PC-3 (cell line): ENCODE measurements at regions not wholly inside any gene's neighbourhood (a gene's known extent, or its start where the extent isn't known, plus 50 kb on each side); places are given as distances from the start of the nearest gene placed in this dataset.

Source experiments
- ATAC-seq: fragments of 200-7000 bp; cut with Tn5 transposase; 2 replicates; pipeline ENCODE4 v1.9.1; 2020; ENCODE audit warnings: mild to moderate bottlenecking, moderate library complexity
- BruUV-seq: library from RNA; stranded (reverse); fragments of 400-500 nt; replicated peaks from 2 replicates; lab custom pipeline; 2021; lab: Mats Ljungman, UMichigan
- CTCF ChIA-PET: fragments of 300-600 bp; sonication (Branson Sonifier 250); formaldehyde crosslinking; loops from one replicate; lab custom pipeline; 2022; ENCODE audit warnings: antibody characterized with exemption; lab: Charles Lee
- POLR2A ChIA-PET: fragments of 300-600 bp; sonication (Branson Sonifier 250); formaldehyde crosslinking; loops from one replicate; lab custom pipeline; 2022; ENCODE audit warnings: antibody characterized with exemption; ENCODE audit not compliant: unreplicated experiment; lab: Charles Lee
- DNase-seq: peaks from one replicate; pipeline ENCODE4 v3.0.0-alpha.2; 2015
- H2AFZ ChIP-seq: fragments of 300-600 bp; sonication (generic); 2 replicates; pipeline ENCODE4 v1.6.0; 2016; ENCODE audit warnings: antibody characterized with exemption, low read length
- H3F3A ChIP-seq: fragments of 300-600 bp; sonication (generic); one replicate; pipeline ENCODE4 v1.6.0; 2017; ENCODE audit warnings: antibody characterized with exemption, low read length, control low read depth, mild to moderate bottlenecking; ENCODE audit not compliant: unreplicated experiment
- H3K27ac ChIP-seq: fragments of 300-600 bp; sonication (generic); 2 replicates; pipeline ENCODE4 v1.5.1; 2016; ENCODE audit warnings: mild to moderate bottlenecking, low read length
- H3K27me3 ChIP-seq: fragments of 300-600 bp; sonication (generic); 2 replicates; pipeline ENCODE4 v1.6.1; 2016; ENCODE audit warnings: low read length, mixed read lengths
- H3K36me3 ChIP-seq: fragments of 300-600 bp; sonication (generic); 2 replicates; pipeline ENCODE4 v1.6.1; 2016; ENCODE audit warnings: low read depth, mixed run types, low read length, mixed read lengths
- H3K4me1 ChIP-seq: fragments of 300-600 bp; sonication (generic); 2 replicates; pipeline ENCODE4 v1.5.1; 2016; ENCODE audit warnings: low read length; ENCODE audit not compliant: insufficient read depth
- H3K4me2 ChIP-seq: fragments of 300-600 bp; sonication (generic); 2 replicates; pipeline ENCODE4 v1.6.0; 2016; ENCODE audit warnings: low read length
- H3K4me3 ChIP-seq: fragments of 300-600 bp; sonication (generic); 2 replicates; pipeline ENCODE4 v1.5.1; 2016; ENCODE audit warnings: mild to moderate bottlenecking, low read length, mixed read lengths
- H3K79me2 ChIP-seq: fragments of 300-600 bp; sonication (generic); 2 replicates; pipeline ENCODE4 v1.6.1; 2017; ENCODE audit warnings: low read length, mixed read lengths
- H3K9ac ChIP-seq: fragments of 300-600 bp; sonication (generic); 2 replicates; pipeline ENCODE4 v1.6.0; 2016; ENCODE audit warnings: mild to moderate bottlenecking, low read length
- H3K9me2 ChIP-seq: fragments of 300-600 bp; sonication (generic); replicated peaks from 2 replicates; pipeline ENCODE4 v1.6.1; 2016; ENCODE audit warnings: mixed run types, low read length, mixed read lengths
- H3K9me3 ChIP-seq: fragments of 300-600 bp; sonication (generic); 2 replicates; pipeline ENCODE4 v1.6.1; 2016; ENCODE audit warnings: low read length, mixed read lengths
- H4K20me1 ChIP-seq: fragments of 300-600 bp; sonication (generic); 2 replicates; pipeline ENCODE4 v1.6.1; 2016; ENCODE audit warnings: low read length, mixed read lengths
- CTCF ChIP-seq: fragments of 300-600 bp; sonication (generic); conservative IDR thresholded peaks from 2 replicates; pipeline ENCODE4 v1.5.1; 2017; ENCODE audit warnings: antibody characterized with exemption, low read depth, mild to moderate bottlenecking, low read length
- EZH2 ChIP-seq: fragments of 300-600 bp; sonication (generic); IDR thresholded peaks from one replicate; pipeline ENCODE4 v1.6.1; 2017; ENCODE audit warnings: antibody characterized with exemption, mild to moderate bottlenecking, low read length; ENCODE audit not compliant: unreplicated experiment
- EZH2phosphoT487 ChIP-seq: fragments of 300-600 bp; sonication (generic); IDR thresholded peaks from 2 replicates; pipeline ENCODE4 v1.6.1; 2018; ENCODE audit warnings: mild to moderate bottlenecking, antibody characterized with exemption, low read length, borderline replicate concordance
- intact Hi-C: fragments of 100-400 bp; cut with micrococcal nuclease; formaldehyde crosslinking; loops from 2 replicates; pipeline ENCODE4 v1.9.0; 2023

- no peak overlapping the region for H3K9ac ChIP-seq
- ChIA-PET CTCF (no interaction called here), POLR2A (no interaction called here)
- DNase-seq: no peak
- no peaks in the 10 kb centered on the region for H3K9me2 ChIP-seq
- H3K4me2 ChIP-seq: no peak overlapping the region
- no peak overlapping the region for H3K27ac ChIP-seq
- no peaks in the 10 kb centered on the region for H4K20me1 ChIP-seq
- H3K4me3 ChIP-seq: no peak overlapping the region
- no peaks in the 10 kb centered on the region for H3K4me1 ChIP-seq
- H2AFZ ChIP-seq: no peak overlapping the region
- no peaks in the 10 kb centered on the region for H3K36me3 ChIP-seq
- no peaks in the 10 kb centered on the region for H3K27me3 ChIP-seq
- TF ChIP-seq EZH2: no peak
- TF ChIP-seq CTCF: no peak
- TF ChIP-seq EZH2phosphoT487: no peak
- H3K79me2 ChIP-seq: no peaks in the 10 kb centered on the region
- no peaks in the 10 kb centered on the region for H3K9me3 ChIP-seq
- no peaks in the 10 kb centered on the region for H3F3A ChIP-seq
- BruUV-seq: no TSS peak
- no peak for ATAC-seq
- intact Hi-C loops: no loop called here
Observed at GRCh38 chr19:29422047-29422446, 103.7 kb upstream of the VSTM2B start.

GRCh38 chr19:29422486-29423085 is 103.2 kb upstream of the VSTM2B start:
- intact Hi-C loops: no loop called here
- H3K9me2 ChIP-seq: no peaks in the 10 kb centered on the region
- no peak overlapping the region for H3K27ac ChIP-seq
- POLR2A ChIA-PET: no interaction called here
- CTCF ChIA-PET: no interaction called here
- H4K20me1 ChIP-seq: no peaks in the 10 kb centered on the region
- TF ChIP-seq CTCF: no peak
- TF ChIP-seq EZH2: no peak
- TF ChIP-seq EZH2phosphoT487: no peak
- no peak for DNase-seq
- H3K9me3 ChIP-seq: no peaks in the 10 kb centered on the region
- H3K4me3 ChIP-seq: no peak overlapping the region
- no peaks in the 10 kb centered on the region for H3F3A ChIP-seq
- no peaks in the 10 kb centered on the region for H3K79me2 ChIP-seq
- no peak overlapping the region for H3K4me2 ChIP-seq
- H3K4me1 ChIP-seq: no peaks in the 10 kb centered on the region
- H3K9ac ChIP-seq: no peak overlapping the region
- no peaks in the 10 kb centered on the region for H3K36me3 ChIP-seq
- no TSS peak for BruUV-seq
- ATAC-seq: no peak
- H2AFZ ChIP-seq: no peak overlapping the region
- no peaks in the 10 kb centered on the region for H3K27me3 ChIP-seq

GRCh38 chr19:29428071-29428470 is 97.7 kb upstream of the VSTM2B start:
- ChIA-PET CTCF (no interaction called here), POLR2A (no interaction called here)
- intact Hi-C loops: no loop called here
- BruUV-seq: no TSS peak
- ATAC-seq (no peak), DNase-seq (no peak)
- Histone ChIP-seq H3K36me3 (no peaks in the 10 kb centered on the region), H3K4me2 (no peak overlapping the region), H3K4me1 (no peaks in the 10 kb centered on the region), H3K27ac (no peak overlapping the region), H3F3A (no peaks in the 10 kb centered on the region), H4K20me1 (no peaks in the 10 kb centered on the region), H3K9ac (no peak overlapping the region), H2AFZ (no peak overlapping the region), H3K4me3 (no peak overlapping the region), H3K9me2 (no peaks in the 10 kb centered on the region), H3K9me3 (no peaks in the 10 kb centered on the region), H3K79me2 (no peaks in the 10 kb centered on the region), H3K27me3 (no peaks in the 10 kb centered on the region)
- TF ChIP-seq CTCF (no peak), EZH2 (no peak), EZH2phosphoT487 (no peak)
